Trophoblast cell (in vitro differentiated cells and primary cell): ENCODE measurements at regions not wholly inside any gene's neighbourhood (a gene's known extent, or its start where the extent isn't known, plus 50 kb on each side); places are given as distances from the start of the nearest gene placed in this dataset.

Experiments
- DNase-seq, 2 donors: peaks; one replicate each; pipeline ENCODE4 v3.0.0-alpha.2; 2016
- H2AFZ ChIP-seq: 2 replicates; pipeline ENCODE4 v1.6.1; 2013; ENCODE audit warnings: low read length, moderate library complexity, mild to moderate bottlenecking; ENCODE audit not compliant: insufficient read depth, poor library complexity
- H2AK5ac ChIP-seq: 2 replicates; pipeline ENCODE4 v1.6.1; 2013; ENCODE audit warnings: mild to moderate bottlenecking, low read length
- H2BK120ac ChIP-seq: 2 replicates; pipeline ENCODE4 v1.6.1; 2013; ENCODE audit warnings: low read length, mild to moderate bottlenecking, moderate library complexity; ENCODE audit not compliant: insufficient read depth, poor library complexity
- H2BK12ac ChIP-seq: 2 replicates; pipeline ENCODE4 v1.6.1; 2013; ENCODE audit warnings: mild to moderate bottlenecking, low read length, moderate library complexity
- H2BK5ac ChIP-seq: 2 replicates; pipeline ENCODE4 v1.6.1; 2013; ENCODE audit warnings: low read length, low read depth, moderate library complexity, mild to moderate bottlenecking; ENCODE audit not compliant: poor library complexity
- H3K14ac ChIP-seq: 2 replicates; pipeline ENCODE4 v1.6.1; 2013; ENCODE audit warnings: mild to moderate bottlenecking, low read length
- H3K18ac ChIP-seq: 2 replicates; pipeline ENCODE4 v1.6.1; 2013; ENCODE audit warnings: mild to moderate bottlenecking, low read length
- H3K23ac ChIP-seq: 2 replicates; pipeline ENCODE4 v1.6.1; 2013; ENCODE audit warnings: low read length
- H3K27ac ChIP-seq: 2 replicates; pipeline ENCODE4 v1.5.1; 2013; ENCODE audit warnings: low read depth, mild to moderate bottlenecking, inconsistent platforms, low read length, moderate library complexity
- H3K27me3 ChIP-seq: 2 replicates; pipeline ENCODE4 v1.6.1; 2013; ENCODE audit warnings: inconsistent platforms, mild to moderate bottlenecking, low read length, moderate library complexity; ENCODE audit not compliant: insufficient read depth
- H3K36me3 ChIP-seq, 2 experiments: 1 replicate in 1 of 2; 2 replicates in 1 of 2; pipeline ENCODE4 v1.6.1; 2013; ENCODE audit warnings: low read length in 2 of 2, mild to moderate bottlenecking in 2 of 2, moderate library complexity in 1 of 2; ENCODE audit not compliant: insufficient read depth in 2 of 2, control insufficient read depth in 1 of 2
- H3K4ac ChIP-seq: 2 replicates; pipeline ENCODE4 v1.6.1; 2013; ENCODE audit warnings: low read depth, mild to moderate bottlenecking, low read length, moderate library complexity
- H3K4me1 ChIP-seq, 2 experiments: 1 replicate in 1 of 2; 2 replicates in 1 of 2; pipeline ENCODE4 v1.6.1; 2013; ENCODE audit warnings: low read length in 2 of 2, mild to moderate bottlenecking in 2 of 2, moderate library complexity in 1 of 2; ENCODE audit not compliant: insufficient read depth in 2 of 2, control insufficient read depth in 1 of 2
- H3K4me2 ChIP-seq: 2 replicates; pipeline ENCODE4 v1.6.1; 2013; ENCODE audit warnings: inconsistent platforms, mild to moderate bottlenecking, low read length, moderate library complexity
- H3K4me3 ChIP-seq: 2 replicates; pipeline ENCODE4 v1.5.1; 2013; ENCODE audit warnings: mild to moderate bottlenecking, low read depth, low read length, inconsistent platforms
- H3K79me1 ChIP-seq: one replicate; pipeline ENCODE4 v1.6.1; 2013; ENCODE audit warnings: low read length
- H3K79me2 ChIP-seq: 2 replicates; pipeline ENCODE4 v1.6.1; 2013; ENCODE audit warnings: low read length, mild to moderate bottlenecking; ENCODE audit not compliant: control insufficient read depth, insufficient read depth, poor library complexity
- H3K9ac ChIP-seq: 2 replicates; pipeline ENCODE4 v1.6.1; 2013; ENCODE audit warnings: mild to moderate bottlenecking, low read length
- H3K9me3 ChIP-seq: 2 replicates; pipeline ENCODE4 v1.6.1; 2013; ENCODE audit warnings: low read depth, mild to moderate bottlenecking, control low read depth, inconsistent platforms, low read length; ENCODE audit not compliant: insufficient read depth
- H4K12ac ChIP-seq: 2 replicates; pipeline ENCODE4 v1.6.1; 2013; ENCODE audit warnings: low read depth, mild to moderate bottlenecking, low read length, moderate library complexity
- H4K8ac ChIP-seq: 2 replicates; pipeline ENCODE4 v1.6.1; 2013; ENCODE audit warnings: low read depth, mild to moderate bottlenecking, low read length, moderate library complexity
- H4K91ac ChIP-seq: one replicate; pipeline ENCODE4 v1.6.1; 2013; ENCODE audit warnings: low read depth, mild to moderate bottlenecking, low read length, moderate library complexity
- WGBS: extraction: QIAGEN DNeasy Blood & Tissue Kit; methylation state at CpG from one replicate; pipeline ENCODE4 v1.1.7; 2013; ENCODE audit warnings: missing lambda C conversion rate; ENCODE audit not compliant: insufficient read length, insufficient coverage; ENCODE audit errors: extremely low coverage; 5-methylcytosine and 5-hydroxymethylcytosine counted together

DNA sequence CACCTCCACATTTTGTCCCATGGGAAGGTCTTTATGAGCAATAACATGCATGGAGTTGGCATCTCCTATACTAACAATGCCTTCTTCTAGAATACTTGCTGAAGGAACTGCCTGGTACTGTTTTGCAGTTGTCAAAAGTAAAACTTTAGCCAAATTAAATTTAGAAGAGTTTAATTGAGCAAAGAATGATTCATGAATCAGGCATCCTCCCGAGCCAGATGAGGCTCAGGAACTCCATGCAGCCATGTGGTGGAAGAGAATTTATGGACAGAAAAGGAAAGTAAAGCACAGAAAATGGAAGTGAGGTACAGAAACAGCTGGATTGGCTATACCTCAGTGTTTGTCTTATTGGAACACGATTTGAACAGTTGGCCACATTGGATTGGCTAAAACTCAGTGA, 1081.9 kb downstream of the SLITRK1 start:
- Histone ChIP-seq H2BK120ac (no peak overlapping the region), H3K14ac (no peak overlapping the region), H2BK5ac (no peak overlapping the region), H3K27ac (no peak overlapping the region), H4K91ac (no peak overlapping the region), H3K79me1 (no peaks in the 10 kb centered on the region), H4K8ac (no peak overlapping the region), H3K18ac (no peak overlapping the region), H3K9ac (no peak overlapping the region), H3K23ac (no peak overlapping the region), H3K27me3 (no peaks in the 10 kb centered on the region), H3K36me3 (no peaks in the 10 kb centered on the region), H2AFZ (no peak overlapping the region), H3K79me2 (no peaks in the 10 kb centered on the region), H2BK12ac (no peak overlapping the region), H2AK5ac (no peak overlapping the region), H3K4ac (no peak overlapping the region), H4K12ac (no peak overlapping the region), H3K4me2 (no peak overlapping the region), H3K4me1 (no peaks in the 10 kb centered on the region), H3K9me3 (no peaks in the 10 kb centered on the region), H3K4me3 (no peak overlapping the region)
- peak in 1 of 2 donors; percentile 60 for DNase-seq
- WGBS: no CpG with 5 or more reads among the region's 2 CpGs

DNA sequence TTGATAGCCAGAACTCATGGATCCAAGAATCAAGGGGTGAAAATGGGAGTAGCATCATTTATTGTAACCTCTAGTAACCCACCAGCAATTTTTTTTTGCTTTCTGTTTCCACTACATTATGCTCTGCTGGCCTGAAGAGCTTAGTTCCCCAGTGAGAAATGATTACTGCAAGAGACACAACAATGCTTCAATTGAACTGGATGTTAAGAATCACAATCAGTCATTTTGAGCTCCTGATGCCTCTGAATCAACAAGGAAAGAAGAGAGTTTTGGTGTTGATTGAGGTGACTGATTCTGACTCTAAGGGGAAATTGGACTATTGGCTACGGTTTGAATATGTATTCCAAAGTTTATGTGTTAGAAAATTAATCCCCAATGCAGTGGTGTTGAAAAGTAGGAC, 1084.4 kb downstream of the SLITRK1 start:
- H2AFZ ChIP-seq: no peak overlapping the region
- no peak overlapping the region for H4K91ac ChIP-seq
- H3K18ac ChIP-seq: no peak overlapping the region
- H4K12ac ChIP-seq: no peak overlapping the region
- no peaks in the 10 kb centered on the region for H3K79me1 ChIP-seq
- no peaks in the 10 kb centered on the region for H3K27me3 ChIP-seq
- H2BK120ac ChIP-seq: no peak overlapping the region
- H3K79me2 ChIP-seq: no peaks in the 10 kb centered on the region
- H2AK5ac ChIP-seq: no peak overlapping the region
- no peak overlapping the region for H4K8ac ChIP-seq
- no peak overlapping the region for H3K4me2 ChIP-seq
- H3K23ac ChIP-seq: no peak overlapping the region
- H2BK12ac ChIP-seq: no peak overlapping the region
- no peak overlapping the region for H3K4ac ChIP-seq
- no peak for DNase-seq
- no CpG with 5 or more reads among the region's 1 CpG for WGBS
- no peak overlapping the region for H2BK5ac ChIP-seq
- no peak overlapping the region for H3K4me3 ChIP-seq
- H3K14ac ChIP-seq: no peak overlapping the region
- H3K9ac ChIP-seq: no peak overlapping the region
- H3K27ac ChIP-seq: no peak overlapping the region
- no peaks in the 10 kb centered on the region for H3K9me3 ChIP-seq
- no peaks in the 10 kb centered on the region for H3K4me1 ChIP-seq
- H3K36me3 ChIP-seq: no peaks in the 10 kb centered on the region

GRCh38 chr13:82791035-82791434, 1091.2 kb downstream of the SLITRK1 start:
- Histone ChIP-seq H2AK5ac (no peak overlapping the region), H3K4me2 (no peak overlapping the region), H3K14ac (no peak overlapping the region), H3K4me3 (no peak overlapping the region), H3K36me3 (no peaks in the 10 kb centered on the region), H3K9me3 (no peaks in the 10 kb centered on the region), H2BK12ac (no peak overlapping the region), H2BK5ac (no peak overlapping the region), H3K4me1 (no peaks in the 10 kb centered on the region), H4K8ac (no peak overlapping the region), H3K18ac (no peak overlapping the region), H3K9ac (no peak overlapping the region), H3K4ac (no peak overlapping the region), H3K79me1 (no peaks in the 10 kb centered on the region), H4K91ac (no peak overlapping the region), H2AFZ (no peak overlapping the region), H3K27ac (no peak overlapping the region), H2BK120ac (no peak overlapping the region), H3K23ac (no peak overlapping the region), H4K12ac (no peak overlapping the region), H3K27me3 (no peaks in the 10 kb centered on the region), H3K79me2 (no peaks in the 10 kb centered on the region)
- no CpG with 5 or more reads among the region's 4 CpGs for WGBS
- no peak for DNase-seq

DNA sequence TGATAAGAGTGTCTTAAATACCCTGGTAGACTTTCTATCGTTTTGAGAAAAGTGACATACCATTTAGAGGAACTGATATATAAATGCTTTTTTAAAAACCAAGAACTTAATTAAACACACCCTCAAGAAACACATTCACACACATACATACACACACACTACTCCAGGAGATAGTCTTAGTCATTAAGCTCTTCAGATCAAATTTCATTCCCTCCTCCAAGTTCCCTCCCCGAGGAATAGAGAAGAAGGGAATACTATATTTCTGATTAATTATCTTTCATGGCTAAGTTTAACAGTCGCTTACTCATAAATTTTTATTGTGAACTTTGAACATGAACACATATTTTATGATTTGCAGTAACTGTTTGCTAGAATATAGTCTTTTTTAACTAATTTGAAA, 1109.5 kb downstream of the SLITRK1 start:
- Histone ChIP-seq H3K4me1 (no peaks in the 10 kb centered on the region), H3K27ac (no peak overlapping the region), H2BK5ac (no peak overlapping the region), H3K14ac (no peak overlapping the region), H2AFZ (no peak overlapping the region), H4K91ac (no peak overlapping the region), H3K23ac (no peak overlapping the region), H3K9me3 (no peaks in the 10 kb centered on the region), H4K12ac (no peak overlapping the region), H4K8ac (no peak overlapping the region), H3K36me3 (no peaks in the 10 kb centered on the region), H3K18ac (no peak overlapping the region), H3K79me2 (no peaks in the 10 kb centered on the region), H2BK12ac (no peak overlapping the region), H2BK120ac (no peak overlapping the region), H3K9ac (no peak overlapping the region), H3K4me3 (no peak overlapping the region), H3K4me2 (no peak overlapping the region), H2AK5ac (no peak overlapping the region), H3K4ac (no peak overlapping the region), H3K27me3 (no peaks in the 10 kb centered on the region), H3K79me1 (no peaks in the 10 kb centered on the region)
- DNase-seq: no peak
- no CpG with 5 or more reads among the region's 3 CpGs for WGBS
